ENCODE measurements at regions not wholly inside any gene's neighbourhood (a gene's known extent, or its start where the extent isn't known, plus 50 kb on each side); places are given as distances from the start of the nearest gene placed in this dataset.

DNA sequence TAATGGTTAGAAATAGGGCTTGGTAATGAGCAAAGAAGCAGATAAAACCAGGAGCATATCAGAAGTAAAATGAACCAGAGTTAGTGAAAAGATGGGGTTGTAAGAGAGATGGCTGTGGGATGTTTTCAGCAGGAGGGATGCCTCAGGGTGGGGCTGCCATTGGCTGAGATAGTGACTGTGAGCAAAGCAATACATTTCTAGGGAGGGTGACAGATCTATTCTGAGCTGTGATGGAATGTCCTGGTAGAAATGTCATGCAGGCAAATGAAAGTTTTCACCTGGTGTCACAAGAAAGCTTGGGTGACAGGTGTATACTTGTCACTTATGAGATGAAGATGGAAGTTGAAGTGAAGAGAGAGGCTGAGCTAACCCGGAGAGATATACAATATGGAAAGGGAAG is 435.9 kb downstream of the TNS3 start (continued):
- TF ChIP-seq ZBTB33 (IDR thresholded peaks at IDR 0.05; ENCODE audit: extremely low read depth, insufficient replicate concordance, low read length) (no peak), RAD21 (IDR thresholded peaks at IDR 0.05; ENCODE audit: low read depth) (no peak), EGR1 (IDR thresholded peaks at IDR 0.05; ENCODE audit: low read depth) (no peak)
- TF ChIP-seq, protein P1, sequence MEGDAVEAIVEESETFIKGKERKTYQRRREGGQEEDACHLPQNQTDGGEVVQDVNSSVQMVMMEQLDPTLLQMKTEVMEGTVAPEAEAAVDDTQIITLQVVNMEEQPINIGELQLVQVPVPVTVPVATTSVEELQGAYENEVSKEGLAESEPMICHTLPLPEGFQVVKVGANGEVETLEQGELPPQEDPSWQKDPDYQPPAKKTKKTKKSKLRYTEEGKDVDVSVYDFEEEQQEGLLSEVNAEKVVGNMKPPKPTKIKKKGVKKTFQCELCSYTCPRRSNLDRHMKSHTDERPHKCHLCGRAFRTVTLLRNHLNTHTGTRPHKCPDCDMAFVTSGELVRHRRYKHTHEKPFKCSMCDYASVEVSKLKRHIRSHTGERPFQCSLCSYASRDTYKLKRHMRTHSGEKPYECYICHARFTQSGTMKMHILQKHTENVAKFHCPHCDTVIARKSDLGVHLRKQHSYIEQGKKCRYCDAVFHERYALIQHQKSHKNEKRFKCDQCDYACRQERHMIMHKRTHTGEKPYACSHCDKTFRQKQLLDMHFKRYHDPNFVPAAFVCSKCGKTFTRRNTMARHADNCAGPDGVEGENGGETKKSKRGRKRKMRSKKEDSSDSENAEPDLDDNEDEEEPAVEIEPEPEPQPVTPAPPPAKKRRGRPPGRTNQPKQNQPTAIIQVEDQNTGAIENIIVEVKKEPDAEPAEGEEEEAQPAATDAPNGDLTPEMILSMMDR (IDR thresholded peaks at IDR 0.05 in 2 of 3, conservative IDR thresholded peaks at IDR 0.05 in 1 of 3; ENCODE audit: borderline replicate concordance in 1 of 3, insufficient read depth in 1 of 3, low read depth in 2 of 3, low read length in 2 of 3): no peak

- H4K20me1 ChIP-seq (ENCODE audit: insufficient read depth): no peaks in the 10 kb centered on the region
- TF ChIP-seq EZH2 (IDR thresholded peaks at IDR 0.05) (no peak), JUND (IDR thresholded peaks at IDR 0.05) (no peak), SRF (IDR thresholded peaks at IDR 0.05; ENCODE audit: low read depth) (no peak), ZBTB33 (IDR thresholded peaks at IDR 0.05; ENCODE audit: extremely low read depth, insufficient replicate concordance, low read length) (no peak), TCF7L2 (IDR thresholded peaks at IDR 0.05; ENCODE audit: borderline replicate concordance, extremely low read depth, insufficient read depth, insufficient read length) (no peak)
- no peaks in the 10 kb centered on the region for H3K79me2 ChIP-seq (ENCODE audit: insufficient read depth, low read length)
- DNase-seq (ENCODE audit: low read depth, low spot score) (no peak), ATAC-seq (no peak)
- H3K27ac ChIP-seq (ENCODE audit: low read depth, low read length): no peak overlapping the region
- H3K9ac ChIP-seq (ENCODE audit: low read length): no peak overlapping the region
- H3K36me3 ChIP-seq (ENCODE audit: control insufficient read depth in 1 of 2, insufficient read depth in 2 of 2, low read length in 2 of 2): no peaks in the 10 kb centered on the region
- no peaks in the 10 kb centered on the region for H3K4me1 ChIP-seq (ENCODE audit: control insufficient read depth in 1 of 2, insufficient read depth in 2 of 2, low read length in 2 of 2)
- no peaks in the 10 kb centered on the region for H3K9me2 ChIP-seq (ENCODE audit: insufficient read depth)
- no peak overlapping the region for H2AFZ ChIP-seq (ENCODE audit: low read depth, low read length, poor library complexity, severe bottlenecking)
- no peaks in the 10 kb centered on the region for H3K27me3 ChIP-seq (ENCODE audit: insufficient read depth, low read length)
- POLR2A ChIA-PET: no interaction called here
- no TSS peak for BruUV-seq (replicated peaks)
- intact Hi-C loops (cut with micrococcal nuclease): no loop called here
- CTCF ChIA-PET: no interaction called here
- no peaks in the 10 kb centered on the region for H3K9me3 ChIP-seq (ENCODE audit: control insufficient read depth in 1 of 2, insufficient read depth in 1 of 2, low read depth in 1 of 2, low read length in 2 of 2)
- RAD21 ChIA-PET (ENCODE audit: low non-redundant PET in 1 of 2, low total read pairs in 2 of 2, uncharacterized antibody in 2 of 2, unreplicated experiment in 2 of 2): no interaction called here
- H3K4me3 ChIP-seq (replicated peaks in 1 of 2; ENCODE audit: low read depth in 1 of 2, low read length in 2 of 2): no peak overlapping the region
- no peak overlapping the region for H3K4me2 ChIP-seq (ENCODE audit: low read length)
Observed at GRCh38 chr7:47145186-47145725, 436.7 kb downstream of the TNS3 start.
